Testis (tissue), 2 donors: ENCODE measurements at regions not wholly inside any gene's neighbourhood (a gene's known extent, or its start where the extent isn't known, plus 50 kb on each side); places are given as distances from the start of the nearest gene placed in this dataset.

Experiments
- POLR2A ChIP-seq: fragments of 450-650 bp; IDR thresholded peaks from one replicate; pipeline ENCODE4 v1.6.1; 2017; ENCODE audit warnings: antibody characterized with exemption, mild to moderate bottlenecking, moderate library complexity
- TF ChIP-seq, protein P1 (sequence below), 3 experiments: fragments of 450-650 bp in 2 of 3; fragments of 200-600 bp in 1 of 3; sonication (generic) in 1 of 3; IDR thresholded peaks; one replicate each; pipeline ENCODE4 v1.5.1; 2016 to 2019; ENCODE audit warnings: antibody characterized with exemption in 3 of 3, mild to moderate bottlenecking in 2 of 3, moderate library complexity in 1 of 3

- TF ChIP-seq, protein P1, sequence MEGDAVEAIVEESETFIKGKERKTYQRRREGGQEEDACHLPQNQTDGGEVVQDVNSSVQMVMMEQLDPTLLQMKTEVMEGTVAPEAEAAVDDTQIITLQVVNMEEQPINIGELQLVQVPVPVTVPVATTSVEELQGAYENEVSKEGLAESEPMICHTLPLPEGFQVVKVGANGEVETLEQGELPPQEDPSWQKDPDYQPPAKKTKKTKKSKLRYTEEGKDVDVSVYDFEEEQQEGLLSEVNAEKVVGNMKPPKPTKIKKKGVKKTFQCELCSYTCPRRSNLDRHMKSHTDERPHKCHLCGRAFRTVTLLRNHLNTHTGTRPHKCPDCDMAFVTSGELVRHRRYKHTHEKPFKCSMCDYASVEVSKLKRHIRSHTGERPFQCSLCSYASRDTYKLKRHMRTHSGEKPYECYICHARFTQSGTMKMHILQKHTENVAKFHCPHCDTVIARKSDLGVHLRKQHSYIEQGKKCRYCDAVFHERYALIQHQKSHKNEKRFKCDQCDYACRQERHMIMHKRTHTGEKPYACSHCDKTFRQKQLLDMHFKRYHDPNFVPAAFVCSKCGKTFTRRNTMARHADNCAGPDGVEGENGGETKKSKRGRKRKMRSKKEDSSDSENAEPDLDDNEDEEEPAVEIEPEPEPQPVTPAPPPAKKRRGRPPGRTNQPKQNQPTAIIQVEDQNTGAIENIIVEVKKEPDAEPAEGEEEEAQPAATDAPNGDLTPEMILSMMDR (IDR thresholded peaks at IDR 0.05) = no peak
- TF ChIP-seq POLR2A = no peak
Observed at GRCh38 chr12:127496255-127496654, 770.7 kb upstream of the TMEM132C start.
